GM19463 (cell line): ENCODE measurements at regions not wholly inside any gene's neighbourhood (a gene's known extent, or its start where the extent isn't known, plus 50 kb on each side); places are given as distances from the start of the nearest gene placed in this dataset.
"Not testable (repeated sequence)": the region's sequence is repeated elsewhere in the genome, so short reads cannot be mapped to it uniquely, and the experiment has no call there.

Experiments used
- ATAC-seq: cut with Tn5 transposase; IDR thresholded peaks from one replicate; pipeline ENCODE4 v1.9.1; 2021; ENCODE audit warnings: mild to moderate bottlenecking, moderate library complexity; ENCODE audit not compliant: unreplicated experiment

DNA sequence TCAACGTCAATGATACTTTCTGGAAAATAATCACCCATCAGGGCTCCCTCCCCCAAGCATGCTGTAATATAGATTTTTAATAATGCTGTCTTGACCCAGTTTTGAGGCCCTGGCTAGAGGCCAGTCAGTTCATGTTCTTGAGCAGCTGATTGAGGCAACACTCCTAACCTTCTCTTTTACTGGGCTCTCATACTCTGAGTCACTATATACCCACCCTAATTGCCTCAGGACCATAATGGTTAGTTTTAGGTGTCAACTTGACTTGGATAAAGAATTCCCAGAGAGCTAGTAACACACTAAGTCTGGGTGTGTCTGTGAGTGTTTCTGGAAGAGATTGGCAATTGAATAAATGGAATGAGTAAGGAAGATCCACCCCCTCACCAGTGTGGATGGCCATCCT lies 527.0 kb upstream of the ATP2B1 start:
- ATAC-seq, result no peak

DNA sequence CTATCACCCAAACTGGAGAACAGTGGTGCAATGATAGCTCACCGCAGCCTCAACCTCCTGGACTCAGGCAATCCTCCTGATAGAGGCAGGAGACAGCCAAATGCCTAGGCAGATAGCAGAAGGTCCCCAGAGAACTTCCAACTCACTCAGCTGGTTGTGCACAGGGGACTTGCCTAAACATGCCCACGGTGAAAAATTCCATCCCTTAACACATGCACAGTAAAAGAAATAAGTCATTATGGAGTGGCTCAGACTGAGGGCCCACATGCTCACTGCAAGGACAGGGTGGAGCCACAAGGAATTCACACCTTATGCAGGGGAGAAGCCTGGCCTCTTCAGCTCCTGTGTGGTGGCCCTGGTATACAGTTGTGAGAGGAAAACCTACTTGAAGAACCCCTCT lies 525.8 kb upstream of the ATP2B1 start:
- ATAC-seq, result no peak

DNA sequence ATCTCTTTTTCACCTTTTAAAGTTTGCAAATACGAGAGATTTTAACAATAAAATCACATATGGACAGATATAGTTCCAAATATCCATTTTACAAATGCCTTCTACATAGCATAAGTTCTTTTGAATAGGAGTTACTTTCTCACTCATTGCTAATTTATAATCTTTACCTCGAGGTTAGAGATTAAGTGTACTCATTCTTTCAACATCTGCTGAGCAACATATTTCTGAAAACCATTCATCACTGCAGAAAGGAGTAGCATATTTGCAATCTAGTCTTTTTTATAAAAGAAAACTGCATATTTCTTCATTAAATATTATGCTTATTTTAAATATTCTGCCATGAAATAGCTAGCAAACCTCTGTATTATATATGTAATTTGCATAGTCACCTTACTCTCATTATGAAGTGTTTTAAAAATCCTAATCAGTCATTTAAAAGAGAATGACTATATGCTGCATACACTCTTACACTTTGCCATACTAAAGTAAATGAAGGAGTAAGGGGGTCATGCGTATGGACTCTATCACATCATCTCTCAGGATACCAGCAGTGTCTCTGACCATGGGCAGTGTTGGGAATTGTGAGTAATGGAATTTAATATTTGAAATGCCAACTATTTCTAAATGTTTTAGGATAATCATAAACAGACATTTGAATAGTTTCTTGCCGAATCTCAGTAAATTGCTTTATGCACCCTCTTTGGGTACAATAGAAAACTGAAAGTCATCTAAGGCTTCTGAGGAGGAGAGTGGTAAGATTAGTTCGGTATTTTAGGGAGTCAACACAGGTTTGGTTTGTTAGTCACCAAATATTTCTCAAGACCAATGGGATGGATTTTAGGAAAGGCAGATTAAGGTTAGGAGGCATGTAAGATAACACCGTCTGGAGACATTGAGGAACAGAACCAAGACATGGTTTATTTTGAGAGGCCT lies 524.8 kb upstream of the ATP2B1 start:
- ATAC-seq, result no peak

DNA sequence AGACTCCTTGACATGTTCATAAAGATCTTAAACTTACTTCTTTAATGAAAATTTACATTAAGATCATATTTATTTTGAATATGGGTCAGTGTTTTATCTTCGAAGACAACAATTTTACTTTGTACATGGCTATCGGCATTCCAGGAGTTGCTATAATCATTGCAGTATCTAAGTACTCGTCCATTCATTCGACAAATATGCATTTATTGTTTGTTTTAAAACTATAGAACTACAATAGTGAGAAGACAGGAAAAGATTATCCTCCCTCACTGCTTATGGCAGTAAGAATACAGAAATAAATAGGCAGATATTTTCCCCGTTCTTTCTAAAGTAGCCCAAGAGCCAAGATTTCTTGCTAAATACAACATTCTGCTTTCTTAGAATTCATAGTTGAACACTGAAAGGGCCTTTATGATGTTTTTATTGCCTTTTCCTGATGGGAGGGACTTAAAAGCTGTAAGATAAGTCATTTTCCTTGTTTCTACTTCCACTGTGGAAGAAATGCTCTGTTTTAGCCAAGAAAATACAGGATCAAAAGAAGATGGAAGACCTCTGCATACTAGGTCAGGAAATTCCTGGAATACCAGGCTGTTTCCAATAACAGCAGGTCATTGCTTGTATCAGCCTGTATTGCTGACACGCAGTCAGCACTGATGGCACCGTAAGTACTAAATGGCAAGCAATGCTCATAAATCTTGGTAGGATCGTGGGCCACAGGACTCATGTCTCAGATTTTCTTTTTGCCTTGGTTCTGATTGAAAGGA lies 521.0 kb upstream of the ATP2B1 start:
- ATAC-seq, result no peak

DNA sequence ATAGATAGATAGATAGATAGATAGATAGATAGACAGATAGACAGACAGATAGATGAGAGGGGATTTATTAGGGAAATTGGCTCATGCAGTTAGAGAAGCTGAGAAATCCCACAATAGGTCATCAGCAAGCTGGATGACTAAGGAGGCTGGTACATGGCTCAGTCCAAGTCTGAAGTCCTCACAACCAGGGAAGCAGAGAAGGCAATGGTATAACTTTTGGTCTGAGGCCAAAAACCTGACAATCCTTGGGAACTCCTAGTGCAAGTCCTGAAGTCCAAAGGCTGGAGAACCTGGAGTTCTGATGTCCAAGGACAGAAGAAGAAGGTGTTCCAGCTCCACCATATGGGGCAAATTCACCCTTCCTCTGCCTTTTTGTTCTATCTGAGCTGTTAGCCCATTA lies 517.6 kb upstream of the ATP2B1 start:
- ATAC-seq, result no peak

DNA sequence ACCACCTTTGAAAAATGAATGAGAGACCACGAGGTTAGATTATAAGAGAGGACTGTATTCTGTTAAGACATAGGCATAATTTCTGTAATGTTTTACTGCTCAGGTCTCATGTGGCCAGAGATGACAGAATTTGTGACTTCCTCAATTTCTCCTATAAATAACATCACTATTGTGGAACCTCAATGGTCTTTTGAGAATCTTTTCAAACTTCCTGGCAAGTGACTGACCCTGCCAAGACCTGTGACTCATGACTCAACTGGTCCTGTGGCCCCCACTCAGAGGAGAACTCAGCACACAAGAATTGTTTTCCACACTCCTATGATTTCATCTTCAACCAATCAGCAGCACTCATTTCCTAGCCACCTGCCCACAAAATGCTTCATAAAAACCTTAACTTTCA lies 508.2 kb upstream of the ATP2B1 start:
- peak; percentile 45 for ATAC-seq

DNA sequence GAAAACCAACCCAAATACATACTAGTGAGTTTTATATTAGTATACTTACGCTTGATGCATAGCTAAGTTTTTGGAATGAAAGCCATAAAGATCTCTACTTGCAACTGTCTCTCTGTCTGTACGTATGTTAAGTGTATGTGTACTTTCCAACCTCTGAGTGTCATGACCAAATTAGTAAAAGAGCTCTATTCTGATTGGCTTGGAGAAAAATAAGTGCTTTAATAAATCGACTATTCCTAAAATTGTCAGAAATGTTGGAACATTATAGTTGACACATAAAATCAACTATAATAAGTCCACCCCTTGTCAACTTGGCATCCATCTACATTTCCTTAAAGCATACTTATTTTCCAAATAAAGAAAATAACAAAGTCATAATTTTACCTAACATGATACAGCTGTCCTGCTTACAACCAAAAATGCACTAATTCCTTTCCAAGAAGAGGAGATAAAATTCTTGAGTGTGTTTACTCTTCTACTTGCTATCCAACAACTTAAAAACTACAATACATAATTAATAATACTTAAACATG lies 507.4 kb upstream of the ATP2B1 start:
- ATAC-seq, result no peak

DNA sequence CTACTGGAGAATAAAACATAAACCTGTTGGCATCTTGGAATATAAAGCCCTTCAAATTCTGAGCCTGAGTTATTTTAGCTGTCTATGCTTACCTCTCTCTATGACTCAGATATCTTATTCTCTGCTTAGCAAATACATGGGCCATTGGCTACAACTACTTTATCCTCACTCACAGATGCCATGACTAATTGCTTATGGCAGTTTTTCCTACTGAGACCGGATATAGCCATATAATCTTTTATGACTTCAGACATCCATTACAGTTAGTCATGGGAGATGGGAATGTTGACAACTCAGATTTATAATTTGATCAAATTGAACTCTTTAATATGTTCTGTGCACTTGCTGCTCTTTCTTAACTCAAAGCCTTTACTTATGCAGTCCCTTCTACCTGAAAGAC lies 502.4 kb upstream of the ATP2B1 start:
- ATAC-seq, result no peak

DNA sequence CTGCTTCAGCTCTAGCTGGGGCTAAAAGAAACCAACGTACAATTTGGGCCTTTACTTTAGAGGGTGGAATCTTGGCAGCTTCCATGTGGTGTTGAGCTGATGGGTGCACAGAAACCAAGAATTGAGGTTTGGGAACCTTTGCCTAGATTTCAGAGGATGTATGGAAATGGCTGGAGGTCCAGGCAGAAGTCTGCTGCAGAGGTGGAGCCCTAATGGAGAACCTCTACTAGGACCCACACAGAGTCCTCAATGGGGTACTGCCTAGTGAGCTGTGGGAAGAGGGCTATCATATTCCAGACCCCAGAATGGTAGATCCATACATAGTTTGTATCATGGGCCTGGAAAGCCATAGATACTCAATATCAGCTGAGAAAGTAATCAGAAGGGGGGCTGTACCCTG lies 500.4 kb upstream of the ATP2B1 start:
- ATAC-seq, result no peak

DNA sequence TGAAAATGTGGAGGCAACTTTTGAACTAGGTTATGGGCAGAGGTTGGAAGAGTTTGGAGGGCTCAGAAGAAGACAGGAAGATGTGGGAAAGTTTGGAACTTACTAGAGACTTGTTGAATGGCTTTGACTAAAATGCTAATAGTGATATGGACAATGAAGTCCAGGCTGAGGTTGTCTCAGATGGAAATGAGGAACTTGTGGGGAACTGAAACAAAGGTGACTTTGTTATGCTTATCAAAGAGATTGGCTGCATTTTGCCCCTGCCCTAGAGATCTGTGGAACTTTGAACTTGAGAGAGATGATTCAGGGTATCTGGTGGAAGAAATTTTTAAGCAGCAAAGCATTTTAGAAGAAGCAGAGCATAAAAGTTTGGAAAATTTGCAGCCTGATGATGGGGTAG lies 499.7 kb upstream of the ATP2B1 start:
- not testable (repeated sequence) for ATAC-seq

DNA sequence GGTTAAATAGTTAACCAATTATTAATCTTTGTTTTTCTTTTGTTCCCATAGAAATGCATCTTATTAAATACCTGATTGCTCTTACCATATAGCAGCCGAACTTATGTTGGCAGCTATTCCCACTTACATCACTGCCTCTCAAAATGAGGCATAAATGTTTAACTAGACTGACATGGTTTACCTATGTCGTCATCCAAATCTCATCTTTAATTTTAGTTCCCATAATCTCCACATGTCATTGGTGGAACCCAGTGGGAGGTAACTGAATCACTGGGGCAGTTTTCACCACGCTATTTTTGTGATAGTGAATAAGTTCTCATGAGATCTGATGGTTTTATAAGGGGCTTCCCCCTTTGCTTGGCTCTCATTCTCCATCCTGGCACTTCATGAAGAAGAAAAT lies 499.2 kb upstream of the ATP2B1 start:
- ATAC-seq, result no peak

DNA sequence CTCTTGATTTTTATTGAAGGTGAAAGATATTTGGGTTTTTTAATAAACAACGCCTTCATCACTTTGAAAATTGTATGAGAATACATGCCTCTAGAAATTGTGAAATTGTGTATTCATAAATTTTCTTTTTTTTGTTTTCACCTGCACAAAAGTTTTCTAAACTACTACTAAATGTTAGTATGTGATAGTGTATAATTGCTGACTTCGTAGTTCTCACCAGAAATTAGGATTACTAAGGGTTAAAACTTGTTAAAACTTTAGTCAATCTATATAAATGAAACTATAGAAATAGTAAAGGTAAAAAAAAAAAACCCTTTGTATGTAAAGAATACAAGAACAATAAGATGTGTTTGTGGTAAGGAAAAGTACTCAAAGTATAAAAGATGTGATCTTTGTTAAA lies 496.5 kb upstream of the ATP2B1 start:
- ATAC-seq, result no peak

DNA sequence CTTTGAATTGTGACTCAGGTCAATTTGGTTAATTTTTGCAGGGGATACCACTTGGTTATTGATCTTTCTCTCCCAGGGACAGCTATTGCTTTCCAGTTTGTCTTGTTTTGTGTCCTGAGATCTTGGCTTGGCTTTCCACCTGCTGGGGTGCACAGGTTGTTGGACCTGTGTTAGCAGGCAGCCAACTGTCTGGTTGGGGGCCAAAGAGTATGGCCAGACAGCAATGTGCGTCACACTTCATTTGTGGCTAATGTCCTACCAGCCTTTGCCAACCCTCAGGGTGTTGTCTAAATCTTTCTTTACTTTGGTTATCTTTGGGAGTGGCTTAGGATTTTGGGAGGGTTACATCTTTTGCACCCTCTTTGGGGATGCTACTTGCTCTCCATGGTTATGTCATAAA lies 494.9 kb upstream of the ATP2B1 start:
- ATAC-seq, result no peak

DNA sequence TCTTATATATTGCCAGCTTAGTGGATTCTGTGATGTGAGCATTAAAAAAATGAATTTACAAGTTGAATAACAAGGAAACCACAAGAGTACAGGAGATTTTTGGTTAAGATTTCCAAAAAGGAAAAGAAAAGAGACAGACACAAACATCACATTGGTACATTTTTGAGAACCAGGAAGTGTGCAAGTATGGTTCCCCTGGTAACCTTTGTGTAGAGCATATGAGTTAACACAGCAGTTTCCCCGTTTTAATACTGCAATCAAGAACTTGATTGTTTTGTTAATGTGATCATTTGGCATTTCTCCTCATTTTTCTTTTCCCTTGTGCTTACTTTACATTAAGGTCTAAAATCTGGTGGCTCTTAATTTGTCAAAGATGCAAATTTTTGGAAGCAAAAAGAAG lies 490.4 kb upstream of the ATP2B1 start:
- ATAC-seq, result no peak

DNA sequence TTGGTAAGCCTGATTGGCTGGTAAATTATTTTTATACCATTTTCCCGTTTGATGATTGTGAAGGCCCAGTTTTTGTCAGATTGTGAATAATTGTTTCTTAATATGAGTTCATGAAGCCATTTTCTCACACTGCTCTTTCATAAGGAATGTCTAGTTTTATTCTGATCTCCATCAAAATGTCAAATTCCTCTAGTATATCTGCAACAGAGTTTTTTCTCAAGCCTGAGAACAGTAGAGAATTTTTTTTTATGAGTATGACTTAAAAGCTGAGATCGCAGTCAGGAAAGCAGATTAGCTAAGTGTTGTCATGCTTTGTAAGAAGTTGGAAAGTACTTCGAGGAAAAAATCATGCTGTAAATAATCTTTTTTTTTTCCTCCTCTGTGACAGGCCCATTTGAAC lies 484.9 kb upstream of the ATP2B1 start:
- no peak for ATAC-seq

DNA sequence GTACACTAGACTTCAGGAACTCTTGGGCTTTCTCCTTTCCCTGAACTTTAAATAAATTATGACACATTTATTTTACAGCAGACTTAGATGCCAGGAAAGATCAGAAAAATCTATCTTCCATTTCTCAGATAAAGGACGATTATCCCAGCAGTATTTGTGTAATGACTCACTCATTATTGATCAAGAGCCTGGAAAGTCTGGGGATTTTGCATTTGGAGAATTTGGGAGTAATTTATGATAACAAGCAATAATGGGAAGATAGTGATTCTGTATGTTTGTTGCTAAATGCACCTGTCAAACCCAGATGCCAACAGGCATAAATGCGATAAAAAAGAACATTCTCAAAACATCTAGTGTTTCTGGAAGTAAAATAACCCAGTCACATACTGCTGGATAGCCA lies 480.2 kb upstream of the ATP2B1 start:
- no peak for ATAC-seq

DNA sequence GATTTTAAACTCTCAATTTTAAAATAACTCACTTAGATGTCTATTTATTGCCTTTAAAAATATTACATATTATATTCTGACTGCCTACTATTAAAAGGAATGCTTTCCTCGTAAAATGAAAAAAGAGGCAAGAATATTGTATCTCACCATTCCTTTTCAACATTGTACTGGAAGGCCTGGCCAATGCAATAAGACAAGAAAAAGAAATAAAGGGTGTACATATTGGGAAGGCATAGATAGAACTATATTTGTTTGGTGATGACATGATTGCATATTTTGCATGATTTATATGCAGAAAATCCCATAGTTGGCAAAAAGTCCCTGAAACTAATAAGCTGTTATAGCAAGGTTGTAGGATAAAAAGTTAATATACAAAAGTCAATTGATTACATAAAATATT lies 474.6 kb upstream of the ATP2B1 start:
- ATAC-seq, result no peak

DNA sequence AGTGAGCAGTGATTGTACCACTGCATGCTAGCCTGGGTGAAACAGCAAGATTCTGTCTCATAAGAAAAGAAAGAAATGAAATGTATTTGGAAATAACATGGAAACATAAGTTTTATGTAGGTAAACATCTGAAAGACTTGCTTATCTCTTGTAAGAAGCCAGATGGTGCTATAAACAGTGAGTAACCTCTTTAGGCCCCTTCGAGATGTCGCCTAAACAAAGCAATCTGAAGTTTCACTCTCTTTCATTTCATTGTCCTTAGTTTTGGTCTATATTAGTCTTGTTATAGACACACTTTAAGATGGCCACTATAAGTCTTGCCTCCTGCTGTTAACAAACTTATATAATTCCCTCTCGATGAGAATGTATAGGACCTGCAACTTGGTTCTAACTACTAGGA lies 472.6 kb upstream of the ATP2B1 start:
- ATAC-seq, result no peak

DNA sequence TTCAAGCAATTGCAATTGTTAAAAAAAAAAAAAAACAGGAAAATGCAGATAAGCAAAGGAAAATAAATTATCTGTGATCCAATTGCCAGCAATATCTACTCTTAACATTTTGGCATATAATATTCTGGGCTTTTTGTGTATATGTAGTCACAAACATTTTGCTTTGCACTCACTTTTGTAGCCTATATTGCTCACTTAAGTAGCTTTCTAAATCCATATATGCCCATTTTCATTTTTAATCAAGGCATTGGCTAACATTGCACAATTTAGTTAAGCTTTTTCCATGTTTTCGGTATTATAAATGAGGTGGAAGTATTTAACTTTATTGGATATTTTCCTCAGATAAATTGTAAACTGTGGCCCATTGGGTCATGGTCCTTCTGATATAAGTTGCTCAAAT lies 466.3 kb upstream of the ATP2B1 start:
- ATAC-seq, result no peak

DNA sequence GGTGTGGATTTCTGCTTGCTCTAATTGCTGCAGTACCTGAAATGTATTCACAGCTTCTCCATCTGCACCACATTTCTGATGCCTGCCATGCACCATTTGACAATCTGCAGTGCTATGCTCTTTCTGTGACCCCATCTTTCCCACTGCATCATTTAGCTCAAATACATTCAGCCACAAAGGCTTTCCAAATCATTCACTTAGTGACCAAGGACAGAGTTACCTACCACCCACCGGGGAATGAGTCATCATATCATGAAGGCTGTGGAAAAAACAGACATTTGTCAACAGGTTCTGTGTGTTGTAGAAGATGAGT lies 465.5 kb upstream of the ATP2B1 start:
- ATAC-seq, result peak; percentile 82

DNA sequence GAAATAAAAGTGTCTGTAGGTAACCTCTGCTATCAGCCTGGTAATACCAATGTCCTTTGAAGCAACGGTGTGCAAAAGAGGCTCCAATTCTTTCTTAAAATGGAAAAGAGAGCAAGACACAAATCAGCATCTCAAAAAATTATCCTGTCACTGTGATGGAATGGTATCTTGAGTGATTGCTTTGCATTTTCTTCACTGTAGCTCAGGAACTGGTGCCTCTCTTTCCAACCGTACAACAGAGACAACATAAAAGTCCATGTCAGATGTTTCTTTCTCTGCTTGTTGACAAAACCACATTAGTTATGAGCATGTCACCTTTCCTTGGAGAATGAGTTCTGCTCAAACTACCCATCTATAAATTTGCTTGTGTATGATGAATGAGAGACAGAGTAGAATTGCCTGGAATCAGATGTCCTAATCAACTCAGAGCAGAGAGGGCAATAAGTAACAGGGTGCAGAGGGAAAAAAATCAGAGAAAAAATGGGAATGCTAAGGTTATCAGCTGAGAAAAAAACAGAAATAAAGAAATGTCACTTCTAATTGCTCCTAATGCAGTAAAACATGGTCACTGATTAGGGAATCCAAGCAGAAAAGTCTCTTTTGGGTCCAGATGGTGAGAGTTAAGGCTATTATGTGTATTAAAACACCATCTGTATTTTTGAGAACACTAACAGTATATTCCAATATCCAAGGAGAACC lies 465.0 kb upstream of the ATP2B1 start:
- no peak for ATAC-seq

DNA sequence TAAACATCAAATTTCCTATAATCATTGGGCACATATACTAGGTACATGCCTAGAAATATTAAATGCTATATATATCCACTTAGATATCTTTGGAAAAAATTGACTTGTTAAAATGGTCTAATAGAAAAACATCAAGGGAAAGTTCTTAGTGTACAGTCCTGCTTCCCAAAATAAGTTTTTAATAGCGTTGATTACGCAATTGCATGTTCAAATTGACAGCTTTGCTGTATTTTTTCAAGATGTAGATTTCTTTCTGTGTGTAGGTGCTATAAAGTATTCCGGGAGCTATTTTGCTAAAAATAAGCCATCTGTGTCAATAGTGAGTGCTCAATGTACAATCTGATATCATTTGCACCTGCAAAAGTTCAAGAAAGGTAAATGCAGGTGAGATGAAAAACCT lies 463.9 kb upstream of the ATP2B1 start:
- ATAC-seq, result no peak
